HepG2 (cell line): ENCODE measurements at regions not wholly inside any gene's neighbourhood (a gene's known extent, or its start where the extent isn't known, plus 50 kb on each side); places are given as distances from the start of the nearest gene placed in this dataset.

ENCODE experiments used
- ATAC-seq: fragments of 200-7000 bp; cut with Tn5 transposase; 3 replicates; pipeline ENCODE4 v1.9.1; 2020; ENCODE audit warnings: mild to moderate bottlenecking, moderate library complexity
- BruUV-seq: library from RNA; stranded (reverse); fragments of 400-500 nt; replicated peaks from 2 replicates; lab custom pipeline; 2021; lab: Mats Ljungman, UMichigan
- CTCF ChIA-PET: fragments of 300-600 bp; formaldehyde crosslinking; extraction: SDS; loops from one replicate; lab custom pipeline; 2021; ENCODE audit warnings: low total read pairs, inconsistent platforms, low intra/inter-chr PET ratio; lab: Yijun Ruan, JAX
- POLR2A ChIA-PET: fragments of 350-600 bp; sonication (Branson Sonifier 250); formaldehyde crosslinking; loops from one replicate; lab custom pipeline; 2020; ENCODE audit warnings: antibody characterized with exemption, inconsistent platforms; lab: Yijun Ruan, JAX
- DNase-seq: peaks from one replicate; pipeline ENCODE4 v3.0.0-alpha.2; 2015; ENCODE audit warnings: low spot score
- FAIRE-seq: peaks from 3 replicates; lab custom pipeline; 2011; peaks lifted over from hg19 to GRCh38; lab: Jason Lieb, UNC
- H2AFZ ChIP-seq: one replicate; pipeline ENCODE4 v1.6.1; 2011; ENCODE audit warnings: low read length, inconsistent platforms
- H3K27ac ChIP-seq: fragments of 300-600 bp; 3 replicates; pipeline ENCODE4 v1.8.0; 2011; ENCODE audit warnings: mixed run types, mild to moderate bottlenecking, mixed read lengths, low read length, inconsistent platforms; ENCODE audit not compliant: insufficient read depth; ENCODE audit errors: extremely low read length
- H3K27me3 ChIP-seq, 2 experiments: fragments of 200-600 bp in 1 of 2; 2 replicates in 1 of 2; 3 replicates in 1 of 2; pipeline versions ENCODE4 v1.6.0 to v1.8.0; 2011; ENCODE audit warnings: low read length in 2 of 2, mild to moderate bottlenecking in 2 of 2, moderate library complexity in 2 of 2, inconsistent platforms in 1 of 2; ENCODE audit not compliant: insufficient read depth in 2 of 2, control insufficient read depth in 1 of 2
- H3K36me3 ChIP-seq, 2 experiments: fragments of 200-600 bp in 1 of 2; replicated peaks in 1 of 2; 2 replicates in 1 of 2; 3 replicates in 1 of 2; pipeline versions ENCODE4 v1.5.1 to v1.8.0; 2011; ENCODE audit warnings: low read length in 2 of 2, inconsistent platforms in 1 of 2; ENCODE audit not compliant: insufficient read depth in 2 of 2, control insufficient read depth in 1 of 2
- H3K4me1 ChIP-seq: 2 replicates; pipeline ENCODE4 v1.5.1; 2012; ENCODE audit warnings: low read length, inconsistent platforms; ENCODE audit not compliant: insufficient read depth
- H3K4me2 ChIP-seq: 2 replicates; pipeline ENCODE4 v1.6.0; 2011; ENCODE audit warnings: low read depth, low read length, inconsistent platforms
- H3K4me3 ChIP-seq, 3 experiments: fragments of 200-600 bp in 1 of 3; sonication (generic), shearing (Covaris generic) in 1 of 3; replicated peaks in 1 of 3; 2 replicates each; pipeline ENCODE4 v1.5.1; 2011 to 2016; ENCODE audit warnings: low read length in 3 of 3, inconsistent platforms in 2 of 3, low read depth in 2 of 3, mild to moderate bottlenecking in 2 of 3, control low read depth in 1 of 3, mixed read lengths in 1 of 3; ENCODE audit not compliant: insufficient read depth in 1 of 3
- H3K79me2 ChIP-seq: one replicate; pipeline ENCODE4 v1.6.1; 2011; ENCODE audit warnings: low read length, inconsistent platforms; ENCODE audit not compliant: insufficient read depth
- H3K9ac ChIP-seq: 2 replicates; pipeline ENCODE4 v1.6.0; 2011; ENCODE audit warnings: mild to moderate bottlenecking, low read depth, low read length, inconsistent platforms; ENCODE audit not compliant: insufficient read depth
- H3K9me3 ChIP-seq: 2 replicates; pipeline ENCODE4 v1.5.1; 2012; ENCODE audit warnings: mild to moderate bottlenecking, low read length
- H4K20me1 ChIP-seq: 2 replicates; pipeline ENCODE4 v1.6.0; 2011; ENCODE audit warnings: inconsistent platforms, mild to moderate bottlenecking, low read length, moderate library complexity; ENCODE audit not compliant: insufficient read depth
- BRF2 ChIP-seq: sonication (generic); formaldehyde crosslinking; IDR thresholded peaks from 2 replicates; pipeline ENCODE4 v1.8.1; 2022; ENCODE audit warnings: mild to moderate bottlenecking, missing genetic modification reagents
- HMG20B ChIP-seq: conservative IDR thresholded peaks from 2 replicates; pipeline ENCODE4 v1.6.1; 2016; ENCODE audit warnings: missing genetic modification reagents, missing compliant biosample characterization
- IRX3 ChIP-seq: sonication (generic); formaldehyde crosslinking; IDR thresholded peaks from 2 replicates; pipeline ENCODE4 v1.8.1; 2023; ENCODE audit warnings: mild to moderate bottlenecking, low read depth, missing genetic modification reagents, borderline replicate concordance
- RFX3 ChIP-seq: IDR thresholded peaks from 2 replicates; pipeline ENCODE4 v1.6.1; 2016; ENCODE audit warnings: missing biosample characterization, missing genetic modification reagents
- SKI ChIP-seq: fragments of 450-650 bp; IDR thresholded peaks from one replicate; pipeline ENCODE4 v1.6.1; 2018; ENCODE audit warnings: mild to moderate bottlenecking; ENCODE audit not compliant: partially characterized antibody
- ZFX ChIP-seq: sonication (generic); formaldehyde crosslinking; IDR thresholded peaks from 2 replicates; pipeline ENCODE4 v1.4.0; 2020; ENCODE audit warnings: mild to moderate bottlenecking, low read depth, missing genetic modification reagents, moderate library complexity
- ZMYM3 ChIP-seq: sonication (generic); formaldehyde crosslinking; IDR thresholded peaks from 2 replicates; pipeline ENCODE4 v1.5.1; 2020; ENCODE audit warnings: mild to moderate bottlenecking, missing genetic modification reagents
- ZNF333 ChIP-seq: sonication (generic); formaldehyde crosslinking; IDR thresholded peaks from 2 replicates; pipeline ENCODE4 v1.4.0; 2020; ENCODE audit warnings: mild to moderate bottlenecking, missing genetic modification reagents, borderline replicate concordance
- ZNF530 ChIP-seq: sonication (generic); formaldehyde crosslinking; IDR thresholded peaks from 2 replicates; pipeline ENCODE4 v1.5.0; 2020; ENCODE audit warnings: low read depth, mild to moderate bottlenecking, missing genetic modification reagents
- ZNF572 ChIP-seq: sonication (generic); formaldehyde crosslinking; IDR thresholded peaks from 2 replicates; pipeline ENCODE4 v1.5.1; 2020; ENCODE audit warnings: mild to moderate bottlenecking, missing genetic modification reagents
- ZNF749 ChIP-seq: sonication (generic); formaldehyde crosslinking; IDR thresholded peaks from 2 replicates; pipeline ENCODE4 v1.8.0; 2022; ENCODE audit warnings: mild to moderate bottlenecking, missing genetic modification reagents, moderate library complexity, borderline replicate concordance
- ZSCAN25 ChIP-seq: sonication (generic); formaldehyde crosslinking; IDR thresholded peaks from 2 replicates; pipeline ENCODE4 v1.8.0; 2022; ENCODE audit warnings: mild to moderate bottlenecking, missing genetic modification reagents
- ZSCAN31 ChIP-seq: sonication (generic); formaldehyde crosslinking; IDR thresholded peaks from 2 replicates; pipeline ENCODE4 v1.5.0; 2020; ENCODE audit warnings: low read depth, mild to moderate bottlenecking, missing genetic modification reagents
- in situ Hi-C: cut with HindIII; loops from 2 replicates; pipeline ENCODE4 v1.10.0; 2017; ENCODE audit warnings: low pct_unique_long_range_greater_than_20kb; ENCODE audit not compliant: extremely low pct_ligation_motif_present
- intact Hi-C: fragments of 100-400 bp; cut with micrococcal nuclease; formaldehyde crosslinking; loops from one replicate; pipeline ENCODE4 v1.10.0; 2022; ENCODE audit not compliant: unreplicated experiment

- no peak for ATAC-seq
- H2AFZ ChIP-seq, result no peak overlapping the region
- no peaks in the 10 kb centered on the region for H3K36me3 ChIP-seq
- H3K4me1 ChIP-seq, result no peaks in the 10 kb centered on the region
- H3K79me2 ChIP-seq, result no peaks in the 10 kb centered on the region
- TF ChIP-seq ZSCAN31 (CRISPR knock-in tag) (no peak), ZNF333 (no peak), HMG20B (CRISPR knock-in tag) (no peak), ZNF530 (CRISPR knock-in tag) (no peak), ZMYM3 (CRISPR knock-in tag) (no peak), SKI (no peak), ZFX (CRISPR knock-in tag) (no peak), ZSCAN25 (no peak), IRX3 (CRISPR knock-in tag) (no peak), ZNF572 (CRISPR knock-in tag) (no peak), ZNF749 (CRISPR knock-in tag) (no peak), RFX3 (CRISPR knock-in tag) (no peak), BRF2 (CRISPR knock-in tag) (no peak)
- TF ChIP-seq, all 625 proteins: peak for 0
- no peak overlapping the region for H3K4me2 ChIP-seq
- POLR2A ChIA-PET, result no interaction called here
- no TSS peak for BruUV-seq
- DNase-seq (no peak), FAIRE-seq (no peak)
- in situ Hi-C loops (no loop called here), intact Hi-C loops (no loop called here)
- no peak overlapping the region for H3K9ac ChIP-seq
- H3K27me3 ChIP-seq, result no peaks in the 10 kb centered on the region
- CTCF ChIA-PET, result no interaction called here
- H4K20me1 ChIP-seq, result no peaks in the 10 kb centered on the region
- H3K27ac ChIP-seq, result no peak overlapping the region
- H3K4me3 ChIP-seq, result no peak overlapping the region
- H3K9me3 ChIP-seq, result peaks cover 9% of the 10 kb centered on the region; the same call in 1 of the 2 replicates
Observed at GRCh38 chr7:42642699-42643098, 269.2 kb downstream of the C7orf25 start.
